HPDE6-E6E7 (cell line): ENCODE measurements at regions not wholly inside any gene's neighbourhood (a gene's known extent, or its start where the extent isn't known, plus 50 kb on each side); places are given as distances from the start of the nearest gene placed in this dataset.
"Not testable (repeated sequence)": the region's sequence is repeated elsewhere in the genome, so short reads cannot be mapped to it uniquely, and the experiment has no call there.

Source experiments
- DNase-seq: peaks from one replicate; pipeline ENCODE4 v3.0.0; 2011; ENCODE audit warnings: missing footprints; ENCODE audit errors: extremely low spot score

GRCh38 chr7:24395512-24395911 lies 111.5 kb downstream of the NPY start:
- DNase-seq, result no peak

DNA sequence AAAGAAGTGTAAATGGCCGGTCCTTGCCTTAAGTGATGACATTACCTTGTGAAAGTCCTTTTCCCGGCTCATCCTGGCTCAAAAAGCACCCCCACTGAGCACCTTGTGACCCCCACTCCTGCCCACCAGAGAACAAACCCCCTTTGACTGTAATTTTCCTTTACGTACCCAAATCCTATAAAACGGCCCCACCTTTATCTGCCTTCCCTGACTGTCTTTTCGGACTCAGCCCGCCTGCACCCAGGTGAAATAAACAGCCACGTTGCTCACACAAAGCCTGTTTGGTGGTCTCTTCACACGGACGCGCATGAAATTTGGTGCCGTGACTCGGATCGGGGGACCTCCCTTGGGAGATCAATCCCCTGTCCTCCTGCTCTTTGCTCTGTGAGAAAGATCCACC lies 112.4 kb downstream of the NPY start:
- not testable (repeated sequence) for DNase-seq

GRCh38 chr7:24401628-24402593 lies 117.9 kb downstream of the NPY start:
- DNase-seq, result no peak

GRCh38 chr7:24402655-24403054 lies 118.7 kb downstream of the NPY start:
- no peak for DNase-seq

DNA sequence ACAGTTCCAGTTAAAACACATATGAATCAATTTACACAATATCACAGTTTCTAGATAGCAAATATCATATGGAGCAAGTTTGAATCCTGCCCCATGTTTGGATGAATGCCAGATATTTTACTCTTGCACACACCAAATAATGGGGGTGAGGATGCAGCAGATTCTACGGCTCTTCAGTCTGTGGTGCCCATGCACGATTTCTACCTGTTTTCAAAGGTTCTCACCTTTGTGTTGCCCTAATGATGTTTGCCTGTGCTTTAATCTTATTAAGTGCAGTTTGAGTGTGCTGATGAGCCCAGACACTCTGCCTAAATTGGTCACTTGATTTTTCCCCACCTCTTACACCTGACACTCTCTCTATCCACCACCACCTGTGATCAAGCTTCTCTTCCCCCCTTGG lies 119.6 kb downstream of the NPY start:
- no peak for DNase-seq

GRCh38 chr7:24404315-24404714 lies 120.3 kb downstream of the NPY start:
- no peak for DNase-seq

GRCh38 chr7:24405002-24405401 lies 121.0 kb downstream of the NPY start:
- no peak for DNase-seq

DNA sequence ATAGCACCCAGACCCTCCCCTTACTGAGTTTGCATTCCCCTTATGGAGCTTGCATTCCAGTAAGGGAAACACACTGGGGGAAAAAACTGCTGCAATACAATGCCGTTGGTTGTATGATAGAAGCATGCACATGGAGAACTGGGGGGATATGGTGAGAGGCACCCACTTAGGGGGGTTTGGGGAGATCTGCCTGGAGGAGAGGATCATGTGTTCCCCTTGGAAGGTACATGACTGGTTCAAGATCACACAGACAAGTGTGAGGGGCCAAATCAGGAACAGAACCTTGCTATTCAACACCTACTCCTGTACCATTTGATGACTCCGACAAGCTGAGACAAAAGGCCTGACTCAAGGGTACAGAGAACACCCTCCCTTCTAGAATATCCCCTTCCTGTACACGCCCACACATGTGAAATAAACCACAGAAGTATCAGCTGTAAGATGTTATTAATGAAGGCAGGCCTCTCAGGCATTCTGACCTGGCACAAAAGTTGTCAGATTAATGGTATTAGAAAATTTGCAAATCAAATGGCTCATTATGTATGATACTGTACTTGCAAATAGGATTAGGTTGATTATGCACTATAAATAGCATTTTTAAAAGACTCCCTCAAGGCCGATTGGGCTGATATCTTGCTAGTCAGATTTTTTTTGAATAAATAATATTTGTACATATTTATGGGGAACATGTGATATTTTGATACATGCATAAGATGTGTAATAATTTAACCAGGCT lies 122.2 kb downstream of the NPY start:
- peak; percentile 34 for DNase-seq

DNA sequence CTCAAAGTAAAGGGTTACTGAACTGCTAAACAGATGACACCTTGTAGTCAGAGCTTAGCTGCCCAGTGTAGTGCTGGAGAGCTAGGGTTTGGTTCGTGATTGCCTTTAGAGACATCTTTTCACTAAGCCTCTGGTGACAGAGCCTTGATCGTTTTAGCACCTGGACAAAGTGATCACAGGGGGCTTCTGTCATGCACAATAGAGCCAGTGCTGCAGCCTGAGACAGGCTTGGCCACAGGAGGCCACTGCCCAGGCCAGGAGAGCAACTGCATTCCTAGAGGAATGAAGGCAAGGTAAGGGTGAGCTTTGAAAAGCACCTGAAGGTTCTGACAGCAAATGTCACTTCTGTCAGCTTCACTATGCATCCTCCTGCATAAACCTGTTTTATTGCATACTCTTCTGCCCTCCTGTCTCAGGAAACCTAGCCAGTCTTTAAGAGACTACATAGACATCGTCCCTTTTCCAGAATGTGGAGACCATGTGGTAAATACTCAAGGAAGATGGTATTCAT lies 122.9 kb downstream of the NPY start:
- DNase-seq, result no peak

GRCh38 chr7:24407965-24408364 lies 124.0 kb downstream of the NPY start:
- DNase-seq, result no peak

DNA sequence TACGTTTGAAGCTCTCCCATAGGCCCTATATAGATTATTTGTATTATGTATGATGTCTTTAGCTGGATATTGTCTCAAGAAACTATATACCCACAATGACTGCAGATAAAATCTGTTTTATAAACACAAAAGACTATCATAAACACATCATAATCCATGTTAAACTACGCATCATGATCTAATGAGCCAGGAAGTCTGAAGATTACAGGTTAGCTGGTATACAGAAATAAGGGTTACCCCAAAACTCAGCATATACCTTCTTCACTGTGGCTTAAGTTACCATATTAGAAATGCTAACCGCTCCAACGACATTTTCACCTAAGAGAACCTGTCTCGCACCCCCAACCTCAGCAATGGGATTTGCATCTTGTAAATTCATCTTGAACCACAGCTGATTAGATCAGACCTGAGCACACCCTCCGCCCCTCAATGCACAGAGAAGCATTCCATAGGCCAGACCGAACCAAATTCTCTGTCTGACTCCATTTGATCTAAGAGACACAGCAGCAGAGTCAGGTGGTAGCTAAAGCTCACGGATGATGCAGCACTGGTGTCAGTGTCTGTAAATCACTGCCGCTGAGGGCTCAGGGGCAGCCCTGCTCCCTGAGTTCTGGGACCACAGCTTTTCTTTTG lies 124.9 kb downstream of the NPY start:
- no peak for DNase-seq

DNA sequence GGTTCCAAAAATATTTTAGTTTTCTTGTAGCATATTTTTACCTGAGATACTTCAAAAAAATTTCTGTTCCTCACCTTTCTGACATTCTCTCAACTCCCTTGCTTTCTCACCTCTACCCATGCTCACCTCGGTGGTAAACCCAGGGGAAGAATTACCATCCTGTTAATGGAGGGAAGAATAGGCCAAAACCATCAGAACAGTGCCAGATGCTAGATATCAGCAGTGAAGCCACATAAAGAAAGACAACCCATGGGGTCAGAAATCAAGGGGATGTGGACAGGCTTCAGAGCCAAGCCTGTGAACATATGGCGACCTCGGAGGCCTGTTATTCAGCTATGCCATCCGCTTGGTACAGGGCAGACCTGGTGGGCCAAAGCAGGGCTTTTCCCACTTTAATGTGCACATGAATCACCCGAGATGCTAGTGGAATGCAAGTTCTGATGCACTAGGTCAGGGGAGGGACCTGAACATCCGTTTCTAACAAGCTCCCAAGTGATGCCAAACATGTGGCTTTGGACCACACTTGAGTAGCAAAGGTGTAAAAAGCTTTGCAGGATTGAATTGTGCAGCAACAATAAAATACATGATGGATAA lies 125.5 kb downstream of the NPY start:
- DNase-seq, result no peak

DNA sequence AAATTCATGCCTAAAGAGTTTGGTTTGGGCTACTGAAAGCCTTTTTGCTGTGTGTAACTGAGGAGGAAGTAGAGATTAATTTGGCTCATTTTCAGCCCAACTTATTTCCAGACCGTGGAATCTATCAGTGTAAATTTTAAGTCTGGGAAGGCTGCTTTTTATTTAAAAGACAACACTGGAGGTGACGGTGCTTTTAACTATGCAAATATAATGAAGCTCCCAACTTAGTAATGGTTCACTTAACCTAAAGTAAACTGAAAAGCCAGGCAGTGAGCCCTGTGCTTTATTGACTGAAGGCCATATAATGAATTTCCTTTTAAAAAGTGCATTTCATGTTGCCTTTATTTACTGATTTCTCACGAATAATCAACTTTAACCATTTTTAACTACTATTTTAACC lies 127.2 kb downstream of the NPY start:
- DNase-seq, result no peak

GRCh38 chr7:24417526-24418120 lies 133.6 kb downstream of the NPY start:
- DNase-seq, result no peak

DNA sequence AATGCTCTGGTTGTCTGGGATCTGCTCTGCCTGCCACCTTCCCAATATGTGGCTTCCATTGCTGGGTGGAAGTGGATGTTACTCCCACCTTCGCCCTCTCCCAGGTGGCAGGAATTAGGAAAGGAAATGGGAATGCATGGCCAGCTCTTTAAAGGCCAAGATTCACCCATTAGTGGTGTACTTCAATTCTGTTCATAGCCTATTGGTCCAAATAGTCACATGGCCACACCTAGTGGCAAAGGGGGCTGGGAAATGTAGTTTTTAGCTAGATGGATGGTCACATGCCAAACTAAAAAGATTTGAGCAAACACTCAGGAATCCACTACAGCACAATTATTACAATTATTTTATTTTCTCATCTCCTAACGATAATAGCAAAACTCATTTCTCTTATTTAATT lies 135.1 kb downstream of the NPY start:
- DNase-seq, result no peak

GRCh38 chr7:24419511-24419910 lies 135.5 kb downstream of the NPY start:
- no peak for DNase-seq

DNA sequence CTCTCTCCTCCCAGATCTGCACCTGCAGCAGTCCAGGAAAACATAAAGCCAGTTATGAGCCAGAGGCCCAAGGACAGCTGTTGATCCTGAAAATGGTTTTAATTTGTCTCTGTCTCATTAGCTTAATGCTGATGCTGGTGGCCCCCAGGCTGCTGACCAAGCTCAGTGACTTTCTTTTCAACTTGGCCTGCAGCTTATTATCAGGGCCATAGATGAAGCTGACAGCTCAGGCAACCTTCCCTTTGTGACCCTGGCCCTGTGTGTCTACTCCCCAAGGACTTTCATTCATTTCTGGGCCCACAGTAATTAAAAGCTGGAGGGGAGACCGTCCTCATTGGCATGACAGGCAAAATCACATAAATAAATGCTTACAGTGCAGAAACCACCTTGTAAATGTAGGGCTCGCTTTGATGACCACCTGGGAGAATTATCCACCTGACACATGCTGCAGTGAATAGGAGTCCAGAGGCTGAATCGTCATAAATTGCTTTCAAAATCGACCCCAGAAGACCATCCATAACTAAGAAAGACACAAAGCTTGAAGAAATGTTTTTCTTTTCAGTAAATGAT lies 138.5 kb downstream of the NPY start:
- DNase-seq, result no peak

DNA sequence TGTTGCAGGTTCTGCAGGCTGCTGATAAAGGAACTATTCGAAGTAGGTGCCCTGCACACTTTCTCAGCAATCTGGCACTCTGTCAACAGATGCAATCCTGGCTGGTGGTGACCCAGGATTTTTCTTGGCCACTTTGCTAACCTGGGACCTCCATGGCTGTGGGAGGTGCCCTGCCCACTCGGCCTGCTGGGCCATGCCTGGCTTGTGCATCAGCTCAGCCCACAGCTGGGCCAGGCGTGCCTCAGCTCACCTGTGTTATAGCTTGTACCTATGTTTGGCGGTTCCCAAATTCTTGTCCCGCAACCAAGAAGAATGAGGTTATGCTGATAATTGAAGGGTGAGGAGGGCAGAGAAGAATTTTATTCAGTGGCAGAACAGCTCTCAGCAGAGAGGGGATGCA lies 141.7 kb downstream of the NPY start:
- DNase-seq, result no peak

DNA sequence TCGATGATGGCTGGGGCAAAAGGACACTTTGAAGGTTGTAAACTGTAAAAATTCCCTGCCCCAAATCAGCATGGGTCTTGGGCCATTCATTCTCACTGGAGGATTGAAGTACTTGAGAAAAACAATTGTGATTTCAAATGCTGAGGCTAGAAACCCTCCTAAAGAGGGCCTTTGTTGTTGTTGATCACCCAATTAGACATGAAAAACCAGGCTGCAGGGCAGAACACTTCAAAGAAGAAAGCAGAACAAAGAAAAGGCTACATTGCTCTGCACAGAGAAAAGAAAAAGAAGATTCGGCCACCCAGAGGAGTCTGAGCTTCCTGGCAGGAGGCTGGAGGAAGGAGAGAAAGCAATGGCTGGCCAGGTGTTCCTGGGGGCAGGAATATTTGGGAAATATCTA lies 143.1 kb downstream of the NPY start:
- DNase-seq, result no peak

DNA sequence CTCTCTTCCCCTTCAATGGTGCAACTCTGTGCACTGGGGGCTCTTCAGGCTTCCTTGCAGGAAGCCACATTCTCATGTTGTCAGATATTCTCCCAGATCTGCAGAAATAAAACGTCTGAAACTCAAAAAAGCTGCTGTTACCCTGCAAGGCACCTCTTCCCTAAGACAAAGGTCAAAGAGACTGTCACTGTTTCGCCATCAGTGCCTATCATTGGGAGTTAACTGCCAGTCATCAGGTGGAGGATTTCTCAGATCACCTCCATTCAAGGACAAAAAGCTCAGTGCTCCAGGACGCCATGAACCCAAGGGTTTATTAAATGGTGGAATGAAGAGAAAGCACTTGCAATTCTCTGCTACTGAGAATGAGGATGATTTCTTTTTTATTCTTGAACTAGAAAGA lies 144.6 kb upstream of the PALS2 start:
- DNase-seq, result no peak

DNA sequence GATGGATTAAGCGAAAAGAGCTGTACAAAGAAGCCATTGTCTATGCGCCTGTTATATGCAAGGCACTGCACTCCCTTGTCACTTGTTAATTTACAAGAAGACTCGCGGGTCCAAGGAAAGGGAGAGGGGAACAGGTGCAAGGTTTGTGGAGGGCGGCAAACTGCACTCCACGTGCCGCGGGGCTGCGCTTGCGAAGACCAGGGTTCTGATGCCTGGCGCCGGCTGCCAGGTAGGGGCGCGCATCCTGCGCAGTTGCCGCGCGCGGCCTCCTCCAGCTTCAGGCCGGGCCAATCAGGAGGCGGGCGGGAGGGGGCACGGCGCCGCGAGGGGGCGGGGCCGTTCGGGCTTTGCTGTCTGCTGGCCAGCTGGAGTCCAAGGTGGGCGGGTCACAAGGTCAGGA lies 140.6 kb upstream of the PALS2 start:
- DNase-seq, result no peak
